ENCODE measurements at regions not wholly inside any gene's neighbourhood (a gene's known extent, or its start where the extent isn't known, plus 50 kb on each side); places are given as distances from the start of the nearest gene placed in this dataset.
"Not testable (repeated sequence)": the region's sequence is repeated elsewhere in the genome, so short reads cannot be mapped to it uniquely, and the experiment has no call there.

- DNase-seq (ENCODE audit: low read depth), result no peak
Measured at GRCh38 chr7:66537380-66537779, 91.3 kb upstream of the KCTD7 start.

GRCh38 chr7:66537876-66538275 lies 90.8 kb upstream of the KCTD7 start:
- DNase-seq (ENCODE audit: low read depth), result no peak

- DNase-seq (ENCODE audit: low read depth), result no peak
Measured at GRCh38 chr7:66539264-66539623, 89.4 kb upstream of the KCTD7 start.

- no peak for DNase-seq (ENCODE audit: low read depth)
Measured at GRCh38 chr7:66539902-66540375, 88.7 kb upstream of the KCTD7 start.

- no peak for DNase-seq (ENCODE audit: low read depth)
Measured at GRCh38 chr7:66542049-66542448, 86.6 kb upstream of the KCTD7 start.

- DNase-seq (ENCODE audit: low read depth), result no peak
Measured at GRCh38 chr7:66542528-66543269, 86.0 kb upstream of the KCTD7 start.

- no peak for DNase-seq (ENCODE audit: low read depth)
Measured at GRCh38 chr7:66549466-66549865, 79.2 kb upstream of the KCTD7 start.

- DNase-seq (ENCODE audit: low read depth), result no peak
Measured at GRCh38 chr7:66553001-66553400, 75.7 kb upstream of the KCTD7 start.

- not testable (repeated sequence) for DNase-seq (ENCODE audit: low read depth)
Measured at GRCh38 chr7:66553675-66554074, 75.0 kb upstream of the KCTD7 start.

- not testable (repeated sequence) for DNase-seq (ENCODE audit: low read depth)
Measured at GRCh38 chr7:66554291-66554690, 74.4 kb upstream of the KCTD7 start.

- DNase-seq (ENCODE audit: low read depth), result not testable (repeated sequence)
Measured at GRCh38 chr7:66554842-66555430, 73.7 kb upstream of the KCTD7 start.

- no peak for DNase-seq (ENCODE audit: low read depth)
Measured at GRCh38 chr7:66556177-66556548, 72.5 kb upstream of the KCTD7 start.

GRCh38 chr7:66556549-66557213 lies 72.0 kb upstream of the KCTD7 start:
- no peak for DNase-seq (ENCODE audit: low read depth)

GRCh38 chr7:66557214-66558200 lies 71.2 kb upstream of the KCTD7 start:
- peak; percentile 71 for DNase-seq (ENCODE audit: low read depth)

- DNase-seq (ENCODE audit: low read depth), result no peak
Measured at GRCh38 chr7:66558201-66558641, 70.5 kb upstream of the KCTD7 start.

GRCh38 chr7:66558660-66559465 lies 69.8 kb upstream of the KCTD7 start:
- DNase-seq (ENCODE audit: low read depth), result no peak

GRCh38 chr7:66564045-66564444 lies 64.6 kb upstream of the KCTD7 start:
- no peak for DNase-seq (ENCODE audit: low read depth)

GRCh38 chr7:66570179-66570578 lies 58.5 kb upstream of the KCTD7 start:
- DNase-seq (ENCODE audit: low read depth), result not testable (repeated sequence)

- no peak for DNase-seq (ENCODE audit: low read depth)
Measured at GRCh38 chr7:66571568-66571967, 57.1 kb upstream of the KCTD7 start.

- DNase-seq (ENCODE audit: low read depth), result not testable (repeated sequence)
Measured at GRCh38 chr7:66573782-66574495, 54.7 kb upstream of the KCTD7 start.

All from myocyte (in vitro differentiated cells).